Pancreas (tissue), 10 donors: ENCODE measurements at regions not wholly inside any gene's neighbourhood (a gene's known extent, or its start where the extent isn't known, plus 50 kb on each side); places are given as distances from the start of the nearest gene placed in this dataset.

ENCODE experiments used
- ATAC-seq, 4 donors: fragments of 200-7000 bp; cut with Tn5 transposase; one replicate each; pipeline versions ENCODE4 v1.8.0 to v1.9.1; 2020; ENCODE audit warnings: mild to moderate bottlenecking in 4 of 4, moderate library complexity in 4 of 4
- DNase-seq, 6 donors: peaks; one replicate each; pipeline ENCODE4 v3.0.0-alpha.2; 2020
- FAIRE-seq: peaks from 2 replicates; lab custom pipeline; 2012; peaks lifted over from hg19 to GRCh38; lab: Jason Lieb, UNC
- H3K27ac ChIP-seq, 4 donors: fragments of 200-600 bp; sonication (generic); 1 replicate in 3 of 4; 2 replicates in 1 of 4; pipeline versions ENCODE4 v1.5.0 to v1.8.0; 2020
- H3K27me3 ChIP-seq, 4 donors: fragments of 200-600 bp; one replicate each; pipeline ENCODE4 v1.8.0; 2021
- H3K36me3 ChIP-seq, 3 donors: fragments of 200-600 bp; sonication (generic) in 1 of 3; one replicate each; pipeline versions ENCODE4 v1.5.0 to v1.8.0; 2020 to 2021
- H3K4me1 ChIP-seq, 3 donors: fragments of 200-600 bp; one replicate each; pipeline ENCODE4 v1.8.0; 2021
- H3K4me3 ChIP-seq, 4 donors: fragments of 200-600 bp; sonication (generic) in 2 of 4; one replicate each; pipeline versions ENCODE4 v1.5.0 to v1.8.0; 2020 to 2021
- H3K9me3 ChIP-seq, 4 donors: fragments of 200-600 bp; one replicate each; pipeline ENCODE4 v1.8.0; 2021
- WGBS, 2 donors: extraction: QIAGEN DNeasy Blood & Tissue Kit; methylation state at CpG; one replicate each; pipeline ENCODE4 v1.1.7; 2013; 5-methylcytosine and 5-hydroxymethylcytosine counted together
- intact Hi-C, 3 donors: fragments of 100-400 bp; cut with DNase I; formaldehyde crosslinking; loops; one replicate each; pipeline versions ENCODE4 v1.11.1 to v1.14.2; 2022
- TF ChIP-seq, protein P1 (sequence below), 4 donors: fragments of 200-600 bp; sonication (generic) in 3 of 4; IDR thresholded peaks; one replicate each; pipeline versions ENCODE4 v1.5.0 to v1.8.0; 2021; ENCODE audit warnings: antibody characterized with exemption in 4 of 4
- donor health status: healthy with polysubstance abuse.
- donor health status: DM: no; HTN: no; CAD: no; lungs with moderate emphysema.
- donor health status: DM: no; HTN: no; CAD: no.
- donor health status: control.
- donor health status: control.
- donor health status: Bipolar disorder and iron deficiency.
- donor health status: DM: yes; HTN: yes; CAD: no.
- donor health status: DM: no; HTN: no; CAD: no.
- donor health status: DM: no; HTN: no; CAD: no.
- donor health status: DM: yes; HTN: yes; CAD: no.

DNA sequence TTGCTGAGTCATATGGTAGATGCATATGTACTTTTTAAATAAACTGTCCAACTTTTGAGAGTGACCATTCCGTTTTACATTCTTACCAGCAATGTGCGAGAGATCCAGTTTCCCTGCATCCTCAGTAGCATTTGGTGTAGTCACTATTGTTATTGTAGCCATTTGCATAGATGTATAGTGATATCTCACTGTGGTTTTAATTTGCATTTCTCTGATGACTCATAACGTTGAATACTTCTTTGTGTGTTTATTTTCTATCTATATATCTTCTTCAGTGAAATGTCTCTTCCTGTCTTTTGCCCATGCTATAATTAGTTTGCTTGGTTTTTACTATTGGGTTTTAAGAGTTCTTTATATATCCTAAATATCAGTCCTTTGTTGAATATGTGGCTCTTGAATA, 255.7 kb upstream of the GRM7 start:
- no peaks in the 10 kb centered on the region for H3K4me1 ChIP-seq
- no peaks in the 10 kb centered on the region for H3K9me3 ChIP-seq
- FAIRE-seq (no peak), ATAC-seq (no peak), DNase-seq (no peak)
- H3K27me3 ChIP-seq: no peaks in the 10 kb centered on the region
- intact Hi-C loops: no loop called here
- TF ChIP-seq, protein P1, sequence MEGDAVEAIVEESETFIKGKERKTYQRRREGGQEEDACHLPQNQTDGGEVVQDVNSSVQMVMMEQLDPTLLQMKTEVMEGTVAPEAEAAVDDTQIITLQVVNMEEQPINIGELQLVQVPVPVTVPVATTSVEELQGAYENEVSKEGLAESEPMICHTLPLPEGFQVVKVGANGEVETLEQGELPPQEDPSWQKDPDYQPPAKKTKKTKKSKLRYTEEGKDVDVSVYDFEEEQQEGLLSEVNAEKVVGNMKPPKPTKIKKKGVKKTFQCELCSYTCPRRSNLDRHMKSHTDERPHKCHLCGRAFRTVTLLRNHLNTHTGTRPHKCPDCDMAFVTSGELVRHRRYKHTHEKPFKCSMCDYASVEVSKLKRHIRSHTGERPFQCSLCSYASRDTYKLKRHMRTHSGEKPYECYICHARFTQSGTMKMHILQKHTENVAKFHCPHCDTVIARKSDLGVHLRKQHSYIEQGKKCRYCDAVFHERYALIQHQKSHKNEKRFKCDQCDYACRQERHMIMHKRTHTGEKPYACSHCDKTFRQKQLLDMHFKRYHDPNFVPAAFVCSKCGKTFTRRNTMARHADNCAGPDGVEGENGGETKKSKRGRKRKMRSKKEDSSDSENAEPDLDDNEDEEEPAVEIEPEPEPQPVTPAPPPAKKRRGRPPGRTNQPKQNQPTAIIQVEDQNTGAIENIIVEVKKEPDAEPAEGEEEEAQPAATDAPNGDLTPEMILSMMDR (IDR thresholded peaks at IDR 0.05): no peak
- no peak overlapping the region for H3K4me3 ChIP-seq
- WGBS, 2 donors: 61 to 65% methylated on average over 3 of the region's 3 CpGs
- no peak overlapping the region for H3K27ac ChIP-seq
- no peaks in the 10 kb centered on the region for H3K36me3 ChIP-seq

DNA sequence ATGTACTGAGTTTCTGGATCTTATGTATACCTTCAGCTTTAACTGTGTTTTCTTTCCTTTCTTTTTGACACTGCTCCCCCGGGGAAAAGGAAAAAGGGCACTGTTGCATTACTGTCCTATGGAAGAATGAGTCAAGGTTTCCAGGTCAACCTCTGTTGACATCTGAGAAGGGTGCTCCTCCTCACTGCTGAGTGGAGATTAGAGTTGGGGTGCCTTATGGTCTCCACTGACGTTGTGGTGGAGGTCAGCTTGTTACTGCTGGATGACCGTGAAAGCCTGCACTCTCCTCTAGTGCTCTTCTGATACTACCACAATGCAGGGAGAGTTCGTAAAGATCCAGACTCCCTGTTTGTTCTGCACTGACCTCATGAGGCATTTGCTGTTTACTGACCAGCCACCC, 252.1 kb upstream of the GRM7 start:
- DNase-seq (no peak), ATAC-seq (no peak), FAIRE-seq (no peak)
- H3K27me3 ChIP-seq: no peaks in the 10 kb centered on the region
- H3K36me3 ChIP-seq: no peaks in the 10 kb centered on the region
- H3K9me3 ChIP-seq: no peaks in the 10 kb centered on the region
- 62 to 72% methylated on average over 4 of the region's 4 CpGs for WGBS, 2 donors
- H3K4me3 ChIP-seq: no peak overlapping the region
- no peaks in the 10 kb centered on the region for H3K4me1 ChIP-seq
- H3K27ac ChIP-seq: no peak overlapping the region
- TF ChIP-seq, protein P1 (IDR thresholded peaks at IDR 0.05): no peak
- intact Hi-C loops: no loop called here

DNA sequence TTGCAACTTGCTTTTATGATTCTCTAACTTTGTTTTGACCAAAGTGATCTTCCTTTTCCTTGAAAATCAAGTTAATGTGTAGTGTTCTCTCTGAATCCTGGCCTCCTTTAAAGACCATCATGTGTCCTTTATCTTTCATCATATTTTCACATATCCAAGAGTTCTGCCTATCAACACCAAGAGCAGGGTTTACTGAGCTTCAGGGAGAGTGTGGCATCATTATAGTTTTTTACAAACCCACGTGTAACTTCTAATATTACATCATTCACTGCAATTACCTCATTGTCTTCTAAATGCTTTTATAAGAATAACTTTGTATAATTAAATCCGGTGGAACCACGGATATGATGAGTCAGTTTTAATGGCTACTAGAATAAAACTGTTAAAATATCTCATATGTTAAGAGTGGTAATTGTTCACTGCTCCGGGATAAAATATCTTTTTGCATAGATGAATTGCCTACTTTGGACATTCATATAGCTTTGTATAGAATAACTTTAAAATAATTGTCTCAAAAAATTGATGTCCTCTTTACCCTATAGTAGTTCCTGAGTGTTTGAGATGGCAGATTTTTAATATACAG, 248.8 kb upstream of the GRM7 start:
- Histone ChIP-seq H3K9me3 (no peaks in the 10 kb centered on the region), H3K27ac (no peak overlapping the region), H3K4me1 (no peaks in the 10 kb centered on the region), H3K4me3 (no peak overlapping the region), H3K27me3 (no peaks in the 10 kb centered on the region), H3K36me3 (no peaks in the 10 kb centered on the region)
- DNase-seq (no peak), FAIRE-seq (no peak), ATAC-seq (no peak)
- WGBS, 2 donors: 82 to 83% methylated on average over 4 of the region's 4 CpGs
- TF ChIP-seq, protein P1 (IDR thresholded peaks at IDR 0.05): no peak
- intact Hi-C loops: no loop called here

DNA sequence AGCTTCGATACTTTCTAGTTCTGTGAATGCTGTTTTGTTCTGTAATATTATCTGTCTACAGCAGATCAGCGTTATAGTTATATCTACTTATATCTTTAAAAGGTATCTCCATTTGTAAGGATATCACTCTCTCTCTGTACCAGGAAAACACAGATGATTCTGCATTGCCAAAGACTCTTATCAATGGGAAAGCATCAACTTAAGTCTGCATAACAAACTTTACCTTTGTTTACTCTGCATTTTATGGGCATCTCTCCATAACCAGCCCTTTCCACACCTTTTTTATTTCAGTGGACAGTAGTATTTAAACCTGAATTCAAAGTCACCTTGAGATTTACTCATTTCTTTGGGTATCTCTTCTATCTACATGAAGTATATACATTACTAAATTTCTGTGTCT, 238.7 kb upstream of the GRM7 start:
- H3K4me3 ChIP-seq: no peak overlapping the region
- TF ChIP-seq, protein P1 (IDR thresholded peaks at IDR 0.05): no peak
- no peak for FAIRE-seq
- no peaks in the 10 kb centered on the region for H3K36me3 ChIP-seq
- H3K9me3 ChIP-seq: no peaks in the 10 kb centered on the region
- DNase-seq: no peak
- H3K4me1 ChIP-seq: no peaks in the 10 kb centered on the region
- H3K27ac ChIP-seq: no peak overlapping the region
- H3K27me3 ChIP-seq: no peaks in the 10 kb centered on the region
- intact Hi-C loops: no loop called here
- no peak for ATAC-seq
- WGBS, 2 donors: 44 to 82% methylated on average over 2 of the region's 2 CpGs

DNA sequence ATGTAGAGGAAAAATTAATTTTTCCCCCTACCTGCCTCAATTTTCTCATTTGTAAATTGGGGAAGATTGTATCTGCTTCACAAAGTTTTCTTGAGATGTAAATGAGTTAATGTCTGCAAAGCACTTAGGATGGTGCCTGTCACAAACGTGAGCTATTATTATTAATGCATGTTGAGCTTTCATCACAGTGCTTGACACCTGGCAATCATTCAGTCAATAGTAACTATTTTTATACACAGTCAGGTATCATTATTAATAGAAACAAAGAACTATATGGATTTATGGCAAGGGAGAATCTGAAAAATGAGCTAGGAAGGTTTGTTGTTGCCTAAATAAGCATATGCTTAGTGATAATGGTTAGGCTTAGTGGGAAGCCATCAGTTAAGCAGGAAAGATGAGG, 238.2 kb upstream of the GRM7 start:
- Histone ChIP-seq H3K4me3 (no peak overlapping the region), H3K27ac (no peak overlapping the region), H3K27me3 (no peaks in the 10 kb centered on the region), H3K36me3 (no peaks in the 10 kb centered on the region), H3K4me1 (no peaks in the 10 kb centered on the region), H3K9me3 (no peaks in the 10 kb centered on the region)
- WGBS, 2 donors: 60 to 68% methylated on average over 1 of the region's 1 CpG
- ATAC-seq (no peak), FAIRE-seq (no peak), DNase-seq (no peak)
- TF ChIP-seq, protein P1 (IDR thresholded peaks at IDR 0.05): no peak
- intact Hi-C loops: no loop called here
